ENCODE measurements at regions not wholly inside any gene's neighbourhood (a gene's known extent, or its start where the extent isn't known, plus 50 kb on each side); places are given as distances from the start of the nearest gene placed in this dataset.

- peak; percentile 73 for DNase-seq
Observed at GRCh38 chr4:34733185-34733941, 1511.0 kb downstream of the ARAP2 start.

- DNase-seq, result peak; percentile 5
Observed at GRCh38 chr4:34766935-34767334, 1477.4 kb downstream of the ARAP2 start.

GRCh38 chr4:34767407-34767806 is 1476.9 kb downstream of the ARAP2 start:
- DNase-seq, result peak; percentile 56

GRCh38 chr4:34771632-34772031 is 1472.7 kb downstream of the ARAP2 start:
- DNase-seq, result peak; percentile 11

GRCh38 chr4:34790131-34790530 is 1454.2 kb downstream of the ARAP2 start:
- DNase-seq, result peak; percentile 22

GRCh38 chr4:34791209-34791608 is 1453.1 kb downstream of the ARAP2 start:
- peak; percentile 3 for DNase-seq

GRCh38 chr4:34800953-34801352 is 1443.4 kb downstream of the ARAP2 start:
- DNase-seq, result peak; percentile 64

GRCh38 chr4:34814266-34814665 is 1430.0 kb downstream of the ARAP2 start:
- no peak for DNase-seq

GRCh38 chr4:34824515-34824914 is 1419.8 kb downstream of the ARAP2 start:
- DNase-seq, result no peak

GRCh38 chr4:34826660-34827059 is 1417.7 kb downstream of the ARAP2 start:
- no peak for DNase-seq

GRCh38 chr4:34845926-34846325 is 1398.4 kb downstream of the ARAP2 start:
- DNase-seq, result no peak

- DNase-seq, result no peak
Observed at GRCh38 chr4:34850421-34850820, 1393.9 kb downstream of the ARAP2 start.

GRCh38 chr4:34850968-34851367 is 1393.3 kb downstream of the ARAP2 start:
- no peak for DNase-seq

GRCh38 chr4:34851411-34851810 is 1392.9 kb downstream of the ARAP2 start:
- no peak for DNase-seq

- no peak for DNase-seq
Observed at GRCh38 chr4:34854451-34854850, 1389.9 kb downstream of the ARAP2 start.

GRCh38 chr4:34861666-34862065 is 1382.6 kb downstream of the ARAP2 start:
- no peak for DNase-seq

GRCh38 chr4:34878961-34879360 is 1365.4 kb downstream of the ARAP2 start:
- peak; percentile 35 for DNase-seq

GRCh38 chr4:34880246-34880645 is 1364.1 kb downstream of the ARAP2 start:
- DNase-seq, result no peak

GRCh38 chr4:34891892-34892291 is 1352.4 kb downstream of the ARAP2 start:
- no peak for DNase-seq

GRCh38 chr4:34893382-34893781 is 1350.9 kb downstream of the ARAP2 start:
- DNase-seq, result no peak

GRCh38 chr4:34920032-34920431 is 1324.3 kb downstream of the ARAP2 start:
- peak; percentile 3 for DNase-seq

GRCh38 chr4:34921391-34921790 is 1322.9 kb downstream of the ARAP2 start:
- DNase-seq, result no peak

- DNase-seq, result no peak
Observed at GRCh38 chr4:34922325-34922724, 1322.0 kb downstream of the ARAP2 start.

- DNase-seq, result no peak
Observed at GRCh38 chr4:34932591-34932990, 1311.7 kb downstream of the ARAP2 start.

GRCh38 chr4:34935739-34936138 is 1308.6 kb downstream of the ARAP2 start:
- DNase-seq, result no peak

Measured in NCI-H69 (cell line).